BE2C (cell line): ENCODE measurements at regions not wholly inside any gene's neighbourhood (a gene's known extent, or its start where the extent isn't known, plus 50 kb on each side); places are given as distances from the start of the nearest gene placed in this dataset.

Source experiments
- DNase-seq: peaks from one replicate; pipeline ENCODE4 v3.0.0-alpha.2; 2020
- H3K27me3 ChIP-seq: fragments of 250-450 bp; sonication (Bioruptor Pico); 2 replicates; pipeline ENCODE4 v1.5.1; 2020; ENCODE audit warnings: mild to moderate bottlenecking
- H3K36me3 ChIP-seq: fragments of 250-450 bp; sonication (Bioruptor Pico); 2 replicates; pipeline ENCODE4 v1.5.1; 2020; ENCODE audit warnings: mild to moderate bottlenecking
- H3K4me1 ChIP-seq: fragments of 250-450 bp; sonication (Bioruptor Pico); 2 replicates; pipeline ENCODE4 v1.5.1; 2020
- H3K4me3 ChIP-seq: 2 replicates; pipeline ENCODE4 v1.5.1; 2011; ENCODE audit warnings: low read depth, low read length
- H3K9me3 ChIP-seq: fragments of 250-450 bp; sonication (Bioruptor Pico); 2 replicates; pipeline ENCODE4 v1.5.1; 2020
- TF ChIP-seq, protein P1 (sequence below): IDR thresholded peaks from 2 replicates; pipeline ENCODE4 v1.5.1; 2012; ENCODE audit warnings: mild to moderate bottlenecking, low read depth, low read length

- no peak for DNase-seq
- no peaks in the 10 kb centered on the region for H3K36me3 ChIP-seq
- H3K9me3 ChIP-seq, result no peaks in the 10 kb centered on the region
- H3K4me1 ChIP-seq, result no peaks in the 10 kb centered on the region
- TF ChIP-seq, protein P1, sequence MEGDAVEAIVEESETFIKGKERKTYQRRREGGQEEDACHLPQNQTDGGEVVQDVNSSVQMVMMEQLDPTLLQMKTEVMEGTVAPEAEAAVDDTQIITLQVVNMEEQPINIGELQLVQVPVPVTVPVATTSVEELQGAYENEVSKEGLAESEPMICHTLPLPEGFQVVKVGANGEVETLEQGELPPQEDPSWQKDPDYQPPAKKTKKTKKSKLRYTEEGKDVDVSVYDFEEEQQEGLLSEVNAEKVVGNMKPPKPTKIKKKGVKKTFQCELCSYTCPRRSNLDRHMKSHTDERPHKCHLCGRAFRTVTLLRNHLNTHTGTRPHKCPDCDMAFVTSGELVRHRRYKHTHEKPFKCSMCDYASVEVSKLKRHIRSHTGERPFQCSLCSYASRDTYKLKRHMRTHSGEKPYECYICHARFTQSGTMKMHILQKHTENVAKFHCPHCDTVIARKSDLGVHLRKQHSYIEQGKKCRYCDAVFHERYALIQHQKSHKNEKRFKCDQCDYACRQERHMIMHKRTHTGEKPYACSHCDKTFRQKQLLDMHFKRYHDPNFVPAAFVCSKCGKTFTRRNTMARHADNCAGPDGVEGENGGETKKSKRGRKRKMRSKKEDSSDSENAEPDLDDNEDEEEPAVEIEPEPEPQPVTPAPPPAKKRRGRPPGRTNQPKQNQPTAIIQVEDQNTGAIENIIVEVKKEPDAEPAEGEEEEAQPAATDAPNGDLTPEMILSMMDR, result no peak
- no peaks in the 10 kb centered on the region for H3K27me3 ChIP-seq
- no peak overlapping the region for H3K4me3 ChIP-seq
These were observed 377.5 kb upstream of the CYRIA start for GRCh38 chr2:17043173-17043572.

DNA sequence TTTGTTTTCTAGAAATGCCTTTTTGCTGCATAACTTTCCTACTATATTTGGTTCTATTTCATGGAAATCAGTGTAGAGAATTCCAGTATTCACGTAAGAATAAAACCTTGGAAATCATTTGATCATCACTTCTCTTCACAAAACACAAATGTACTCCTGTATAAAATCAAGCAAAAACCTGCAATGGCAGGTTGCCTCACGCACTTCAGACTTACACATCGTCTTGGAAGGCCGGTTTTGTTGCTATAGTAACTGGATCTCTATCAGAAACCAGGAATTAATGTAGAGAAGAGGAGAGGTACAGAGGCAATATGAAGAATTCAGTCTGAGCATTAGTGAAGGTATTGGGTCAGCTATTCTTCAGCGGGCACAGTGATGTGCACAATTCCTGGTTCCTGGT is 370.7 kb upstream of the CYRIA start:
- TF ChIP-seq, protein P1, result no peak
- Histone ChIP-seq H3K27me3 (no peaks in the 10 kb centered on the region), H3K4me1 (no peaks in the 10 kb centered on the region), H3K4me3 (no peak overlapping the region), H3K36me3 (no peaks in the 10 kb centered on the region), H3K9me3 (no peaks in the 10 kb centered on the region)
- DNase-seq, result no peak

GRCh38 chr2:17035010-17035409 is 369.4 kb upstream of the CYRIA start:
- Histone ChIP-seq H3K27me3 (no peaks in the 10 kb centered on the region), H3K9me3 (no peaks in the 10 kb centered on the region), H3K36me3 (no peaks in the 10 kb centered on the region), H3K4me1 (no peaks in the 10 kb centered on the region), H3K4me3 (no peak overlapping the region)
- DNase-seq, result no peak
- TF ChIP-seq, protein P1, result no peak

GRCh38 chr2:17030047-17030446 is 364.4 kb upstream of the CYRIA start:
- Histone ChIP-seq H3K36me3 (no peaks in the 10 kb centered on the region), H3K9me3 (no peaks in the 10 kb centered on the region), H3K27me3 (no peaks in the 10 kb centered on the region), H3K4me3 (no peak overlapping the region), H3K4me1 (no peaks in the 10 kb centered on the region)
- TF ChIP-seq, protein P1, result no peak
- no peak for DNase-seq

- Histone ChIP-seq H3K9me3 (no peaks in the 10 kb centered on the region), H3K4me3 (no peak overlapping the region), H3K27me3 (no peaks in the 10 kb centered on the region), H3K4me1 (no peaks in the 10 kb centered on the region), H3K36me3 (no peaks in the 10 kb centered on the region)
- TF ChIP-seq, protein P1, result no peak
- DNase-seq, result no peak
These were observed 346.7 kb upstream of the CYRIA start for GRCh38 chr2:17012297-17012696.

DNA sequence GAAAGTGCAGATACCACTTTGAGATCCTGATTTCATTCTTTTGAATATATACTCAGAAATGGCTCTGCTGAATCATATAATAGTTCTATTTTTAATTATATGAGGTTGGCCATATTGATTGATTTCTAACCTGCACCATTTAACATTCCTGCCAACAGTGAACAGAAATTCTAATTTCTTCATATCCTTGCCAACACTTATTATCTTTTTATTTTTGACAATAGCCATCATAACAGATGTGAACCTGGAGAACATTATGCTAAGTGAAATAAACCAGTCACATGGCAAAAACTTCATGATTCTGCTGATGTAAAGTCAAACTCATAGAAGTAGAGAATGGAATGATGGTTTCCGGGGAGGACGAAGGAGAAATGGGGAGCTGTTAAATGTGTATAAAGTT is 344.5 kb upstream of the CYRIA start:
- Histone ChIP-seq H3K36me3 (no peaks in the 10 kb centered on the region), H3K9me3 (no peaks in the 10 kb centered on the region), H3K4me1 (no peaks in the 10 kb centered on the region), H3K4me3 (no peak overlapping the region), H3K27me3 (no peaks in the 10 kb centered on the region)
- DNase-seq, result no peak
- TF ChIP-seq, protein P1, result no peak
